ENCODE measurements at regions not wholly inside any gene's neighbourhood (a gene's known extent, or its start where the extent isn't known, plus 50 kb on each side); places are given as distances from the start of the nearest gene placed in this dataset.

GRCh38 chr16:13780406-13781168, 139.4 kb upstream of the ERCC4 start:
- no peak overlapping the region for H3K4me2 ChIP-seq (ENCODE audit: low read length)
- H2AFZ ChIP-seq (ENCODE audit: low read depth, low read length): no peak overlapping the region
- H3K9me3 ChIP-seq (ENCODE audit: insufficient read depth, low read length): no peaks in the 10 kb centered on the region
- no peaks in the 10 kb centered on the region for H3K4me1 ChIP-seq (ENCODE audit: low read length)
- H3K79me2 ChIP-seq (ENCODE audit: low read length): no peaks in the 10 kb centered on the region
- TF ChIP-seq CTCF (IDR thresholded peaks at IDR 0.05; ENCODE audit: low read depth, low read length) (no peak), EZH2phosphoT487 (IDR thresholded peaks at IDR 0.05; ENCODE audit: low read depth) (no peak)
- no peak overlapping the region for H3K4me3 ChIP-seq (ENCODE audit: low read length)
- no peak overlapping the region for H3K9ac ChIP-seq (ENCODE audit: low read length)
- H3K27me3 ChIP-seq (ENCODE audit: low read depth, low read length): peaks cover 8% of the 10 kb centered on the region; the same call in 1 of the 2 replicates
- H3K27ac ChIP-seq (ENCODE audit: low read length): no peak overlapping the region
- no peaks in the 10 kb centered on the region for H3K36me3 ChIP-seq (replicated peaks; ENCODE audit: low read depth, low read length)
- H4K20me1 ChIP-seq (ENCODE audit: insufficient read depth, low read length): no peaks in the 10 kb centered on the region

GRCh38 chr16:13781169-13781564, 138.8 kb upstream of the ERCC4 start:
- Histone ChIP-seq H4K20me1 (ENCODE audit: insufficient read depth, low read length) (no peaks in the 10 kb centered on the region), H3K27ac (ENCODE audit: low read length) (no peak overlapping the region), H3K27me3 (ENCODE audit: low read depth, low read length) (peaks cover 7% of the 10 kb centered on the region; the same call in 1 of the 2 replicates), H2AFZ (ENCODE audit: low read depth, low read length) (no peak overlapping the region), H3K36me3 (replicated peaks; ENCODE audit: low read depth, low read length) (no peaks in the 10 kb centered on the region), H3K9ac (ENCODE audit: low read length) (no peak overlapping the region), H3K4me1 (ENCODE audit: low read length) (no peaks in the 10 kb centered on the region), H3K4me3 (ENCODE audit: low read length) (no peak overlapping the region), H3K79me2 (ENCODE audit: low read length) (no peaks in the 10 kb centered on the region), H3K4me2 (ENCODE audit: low read length) (no peak overlapping the region), H3K9me3 (ENCODE audit: insufficient read depth, low read length) (no peaks in the 10 kb centered on the region)
- TF ChIP-seq EZH2phosphoT487 (IDR thresholded peaks at IDR 0.05; ENCODE audit: low read depth): no peak
- TF ChIP-seq CTCF (IDR thresholded peaks at IDR 0.05; ENCODE audit: low read depth, low read length): no peak

GRCh38 chr16:13781575-13782338, 138.2 kb upstream of the ERCC4 start:
- TF ChIP-seq EZH2phosphoT487 (IDR thresholded peaks at IDR 0.05; ENCODE audit: low read depth) (no peak), CTCF (IDR thresholded peaks at IDR 0.05; ENCODE audit: low read depth, low read length) (no peak)
- no peak overlapping the region for H3K9ac ChIP-seq (ENCODE audit: low read length)
- no peaks in the 10 kb centered on the region for H3K79me2 ChIP-seq (ENCODE audit: low read length)
- no peaks in the 10 kb centered on the region for H3K9me3 ChIP-seq (ENCODE audit: insufficient read depth, low read length)
- no peaks in the 10 kb centered on the region for H3K4me1 ChIP-seq (ENCODE audit: low read length)
- H3K4me2 ChIP-seq (ENCODE audit: low read length): no peak overlapping the region
- peaks cover 7% of the 10 kb centered on the region; the same call in 1 of the 2 replicates for H3K27me3 ChIP-seq (ENCODE audit: low read depth, low read length)
- no peaks in the 10 kb centered on the region for H3K36me3 ChIP-seq (replicated peaks; ENCODE audit: low read depth, low read length)
- no peak overlapping the region for H3K4me3 ChIP-seq (ENCODE audit: low read length)
- H2AFZ ChIP-seq (ENCODE audit: low read depth, low read length): no peak overlapping the region
- no peak overlapping the region for H3K27ac ChIP-seq (ENCODE audit: low read length)
- no peaks in the 10 kb centered on the region for H4K20me1 ChIP-seq (ENCODE audit: insufficient read depth, low read length)

- Histone ChIP-seq H3K27ac (ENCODE audit: low read length) (no peak overlapping the region), H3K4me3 (ENCODE audit: low read length) (no peak overlapping the region), H3K4me2 (ENCODE audit: low read length) (no peak overlapping the region), H3K9ac (ENCODE audit: low read length) (no peak overlapping the region), H3K4me1 (ENCODE audit: low read length) (no peaks in the 10 kb centered on the region), H3K36me3 (replicated peaks; ENCODE audit: low read depth, low read length) (no peaks in the 10 kb centered on the region), H3K79me2 (ENCODE audit: low read length) (no peaks in the 10 kb centered on the region), H3K27me3 (ENCODE audit: low read depth, low read length) (peaks cover 17% of the 10 kb centered on the region), H3K9me3 (ENCODE audit: insufficient read depth, low read length) (no peaks in the 10 kb centered on the region), H2AFZ (ENCODE audit: low read depth, low read length) (no peak overlapping the region), H4K20me1 (ENCODE audit: insufficient read depth, low read length) (no peaks in the 10 kb centered on the region)
- TF ChIP-seq EZH2phosphoT487 (IDR thresholded peaks at IDR 0.05; ENCODE audit: low read depth): no peak
- TF ChIP-seq CTCF (IDR thresholded peaks at IDR 0.05; ENCODE audit: low read depth, low read length): no peak
Measured at GRCh38 chr16:13791095-13791494, 128.9 kb upstream of the ERCC4 start.

Measured in OCI-LY3 (cell line).